HEK293 (cell line): ENCODE measurements at regions not wholly inside any gene's neighbourhood (a gene's known extent, or its start where the extent isn't known, plus 50 kb on each side); places are given as distances from the start of the nearest gene placed in this dataset.

Experiments
- CTCF ChIA-PET: fragments of 350-600 bp; formaldehyde crosslinking; extraction: SDS; loops from one replicate; lab custom pipeline; 2021; ENCODE audit warnings: antibody characterized with exemption; lab: Yijun Ruan, JAX
- POLR2A ChIA-PET: fragments of 300-600 bp; formaldehyde crosslinking; extraction: SDS; loops from one replicate; lab custom pipeline; 2020; ENCODE audit warnings: antibody characterized with exemption, inconsistent platforms; lab: Yijun Ruan, JAX
- H3K27ac ChIP-seq: fragments of 200-500 bp; sonication (Bioruptor generic); 2 replicates; pipeline ENCODE4 v1.5.1; 2014; ENCODE audit warnings: low read depth, low read length, control low read depth, inconsistent platforms; ENCODE audit errors: extremely low read depth
- H3K36me3 ChIP-seq, 2 experiments: fragments of 200-500 bp in 1 of 2; sonication (Bioruptor generic) in 1 of 2; 1 replicate in 1 of 2; 2 replicates in 1 of 2; pipeline ENCODE4 v1.5.1; 2014 to 2017; ENCODE audit warnings: inconsistent platforms in 2 of 2, low read length in 2 of 2; ENCODE audit not compliant: control insufficient read depth in 2 of 2, insufficient read depth in 1 of 2
- H3K4me1 ChIP-seq: fragments of 200-500 bp; sonication (Bioruptor generic); 2 replicates; pipeline ENCODE4 v1.5.1; 2014; ENCODE audit warnings: mild to moderate bottlenecking, low read length, inconsistent platforms; ENCODE audit not compliant: control insufficient read depth, insufficient read depth
- H3K4me3 ChIP-seq: 2 replicates; pipeline ENCODE4 v1.5.1; 2011; ENCODE audit warnings: low read depth, mild to moderate bottlenecking, control low read depth, low read length, moderate library complexity
- H3K9me3 ChIP-seq: fragments of 200-500 bp; sonication (Bioruptor generic); 2 replicates; pipeline ENCODE4 v1.5.1; 2014; ENCODE audit warnings: low read depth, low read length, inconsistent platforms; ENCODE audit not compliant: control insufficient read depth, insufficient read depth
- BCL11A ChIP-seq: fragments of 450-650 bp; formaldehyde crosslinking; IDR thresholded peaks from 2 replicates; pipeline ENCODE4 v1.5.1; 2016; ENCODE audit warnings: low read depth, missing biosample characterization, missing genetic modification characterization
- PATZ1 ChIP-seq: fragments of 450-650 bp; formaldehyde crosslinking; IDR thresholded peaks from 2 replicates; pipeline ENCODE4 v1.5.1; 2016; ENCODE audit warnings: missing biosample characterization, missing genetic modification characterization
- REPIN1 ChIP-seq: fragments of 450-650 bp; formaldehyde crosslinking; IDR thresholded peaks from 2 replicates; pipeline ENCODE4 v1.5.1; 2017; ENCODE audit warnings: missing biosample characterization, missing genetic modification characterization, low read depth
- ZBTB17 ChIP-seq: fragments of 450-650 bp; formaldehyde crosslinking; IDR thresholded peaks from 2 replicates; pipeline ENCODE4 v1.5.1; 2016; ENCODE audit warnings: missing biosample characterization, missing genetic modification characterization
- ZIC2 ChIP-seq: fragments of 450-650 bp; formaldehyde crosslinking; IDR thresholded peaks from 2 replicates; pipeline ENCODE4 v1.5.1; 2016; ENCODE audit warnings: missing biosample characterization, missing genetic modification characterization
- ZNF266 ChIP-seq: fragments of 450-650 bp; formaldehyde crosslinking; IDR thresholded peaks from 2 replicates; pipeline ENCODE4 v1.5.1; 2016; ENCODE audit warnings: missing biosample characterization, missing genetic modification characterization, low read depth
- ZNF274 ChIP-seq, 2 experiments: fragments of 200-500 bp in 1 of 2; fragments of 450-650 bp in 1 of 2; sonication (Bioruptor generic) in 1 of 2; formaldehyde crosslinking in 1 of 2; IDR thresholded peaks; 2 replicates each; pipeline versions ENCODE4 v1.5.1 to v1.6.1; 2014 to 2016; ENCODE audit warnings: borderline replicate concordance in 1 of 2, inconsistent platforms in 1 of 2, low read length in 1 of 2, missing biosample characterization in 1 of 2, missing genetic modification characterization in 1 of 2
- ZNF335 ChIP-seq: fragments of 450-650 bp; formaldehyde crosslinking; conservative IDR thresholded peaks from 2 replicates; pipeline ENCODE4 v1.5.1; 2016; ENCODE audit warnings: missing biosample characterization, missing genetic modification characterization
- ZNF513 ChIP-seq: fragments of 450-650 bp; IDR thresholded peaks from 2 replicates; pipeline ENCODE4 v1.5.1; 2018; ENCODE audit warnings: missing biosample characterization, missing genetic modification characterization
- ZNF544 ChIP-seq: fragments of 450-650 bp; formaldehyde crosslinking; IDR thresholded peaks from 2 replicates; pipeline ENCODE4 v1.5.0; 2017; ENCODE audit warnings: missing biosample characterization, missing genetic modification characterization
- ZNF548 ChIP-seq: fragments of 450-650 bp; formaldehyde crosslinking; IDR thresholded peaks from 2 replicates; pipeline ENCODE4 v1.5.1; 2016; ENCODE audit warnings: missing biosample characterization, missing genetic modification characterization
- ZNF558 ChIP-seq: fragments of 450-650 bp; formaldehyde crosslinking; IDR thresholded peaks from 2 replicates; pipeline ENCODE4 v1.5.1; 2016; ENCODE audit warnings: missing biosample characterization, missing genetic modification characterization
- ZNF610 ChIP-seq: fragments of 450-650 bp; formaldehyde crosslinking; IDR thresholded peaks from 2 replicates; pipeline ENCODE4 v1.5.1; 2016; ENCODE audit warnings: missing biosample characterization, missing genetic modification characterization, borderline replicate concordance
- ZNF704 ChIP-seq: fragments of 450-650 bp; formaldehyde crosslinking; IDR thresholded peaks from 2 replicates; pipeline ENCODE4 v1.5.1; 2016; ENCODE audit warnings: missing biosample characterization, missing genetic modification characterization
- ZNF76 ChIP-seq: fragments of 450-650 bp; formaldehyde crosslinking; IDR thresholded peaks from 2 replicates; pipeline ENCODE4; 2016; ENCODE audit warnings: low read depth, missing biosample characterization, missing genetic modification characterization, borderline replicate concordance
- ZNF777 ChIP-seq: fragments of 450-650 bp; formaldehyde crosslinking; IDR thresholded peaks from 2 replicates; pipeline ENCODE4 v1.5.1; 2017; ENCODE audit warnings: missing biosample characterization, missing genetic modification characterization, borderline replicate concordance
- TF ChIP-seq, protein P1 (sequence below): fragments of 450-650 bp; formaldehyde crosslinking; IDR thresholded peaks from 2 replicates; pipeline ENCODE4 v1.5.1; 2016; ENCODE audit warnings: missing biosample characterization, missing genetic modification characterization
- TF ChIP-seq, protein P2 (sequence below): fragments of 450-650 bp; formaldehyde crosslinking; IDR thresholded peaks from 2 replicates; pipeline ENCODE4; 2016; ENCODE audit warnings: missing biosample characterization, missing genetic modification characterization

GRCh38 chr5:84590629-84591028 is 205.9 kb upstream of the EDIL3 start:
- CTCF ChIA-PET = interaction anchor here (1.1 kb wide), 1 partner anchor 15 kb away, joined by 3 read pairs; no protein-coding TSS in a partner anchor

GRCh38 chr5:84589926-84590325 is 205.2 kb upstream of the EDIL3 start:
- TF ChIP-seq ZNF76 (tag by site-specific recombination) (no peak), BCL11A (tag by site-specific recombination) (no peak), ZBTB17 (tag by site-specific recombination) (no peak)
- TF ChIP-seq, protein P1, sequence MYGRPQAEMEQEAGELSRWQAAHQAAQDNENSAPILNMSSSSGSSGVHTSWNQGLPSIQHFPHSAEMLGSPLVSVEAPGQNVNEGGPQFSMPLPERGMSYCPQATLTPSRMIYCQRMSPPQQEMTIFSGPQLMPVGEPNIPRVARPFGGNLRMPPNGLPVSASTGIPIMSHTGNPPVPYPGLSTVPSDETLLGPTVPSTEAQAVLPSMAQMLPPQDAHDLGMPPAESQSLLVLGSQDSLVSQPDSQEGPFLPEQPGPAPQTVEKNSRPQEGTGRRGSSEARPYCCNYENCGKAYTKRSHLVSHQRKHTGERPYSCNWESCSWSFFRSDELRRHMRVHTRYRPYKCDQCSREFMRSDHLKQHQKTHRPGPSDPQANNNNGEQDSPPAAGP = no peak
- POLR2A ChIA-PET = no interaction called here
- CTCF ChIA-PET = interaction anchor here (1.1 kb wide), 1 partner anchor 16 kb away, joined by 3 read pairs; no protein-coding TSS in a partner anchor
- Histone ChIP-seq H3K27ac (no peak overlapping the region), H3K36me3 (no peaks in the 10 kb centered on the region), H3K9me3 (no peaks in the 10 kb centered on the region), H3K4me3 (no peak overlapping the region), H3K4me1 (no peaks in the 10 kb centered on the region)

More at GRCh38 chr5:84590629-84591028, 205.9 kb upstream of the EDIL3 start:
- Histone ChIP-seq H3K4me3 (no peak overlapping the region), H3K4me1 (no peaks in the 10 kb centered on the region), H3K27ac (no peak overlapping the region), H3K36me3 (no peaks in the 10 kb centered on the region), H3K9me3 (no peaks in the 10 kb centered on the region)
- POLR2A ChIA-PET = no interaction called here
- TF ChIP-seq ZNF544 (tag by site-specific recombination) = no peak
- TF ChIP-seq, protein P2, sequence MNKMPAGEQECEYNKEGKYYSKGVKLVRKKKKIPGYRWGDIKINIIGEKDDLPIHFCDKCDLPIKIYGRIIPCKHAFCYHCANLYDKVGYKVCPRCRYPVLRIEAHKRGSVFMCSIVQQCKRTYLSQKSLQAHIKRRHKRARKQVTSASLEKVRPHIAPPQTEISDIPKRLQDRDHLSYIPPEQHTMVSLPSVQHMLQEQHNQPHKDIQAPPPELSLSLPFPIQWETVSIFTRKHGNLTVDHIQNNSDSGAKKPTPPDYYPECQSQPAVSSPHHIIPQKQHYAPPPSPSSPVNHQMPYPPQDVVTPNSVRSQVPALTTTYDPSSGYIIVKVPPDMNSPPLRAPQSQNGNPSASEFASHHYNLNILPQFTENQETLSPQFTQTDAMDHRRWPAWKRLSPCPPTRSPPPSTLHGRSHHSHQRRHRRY (tag by site-specific recombination) = no peak
- TF ChIP-seq ZNF704 (tag by site-specific recombination) = no peak
- no peak for TF ChIP-seq ZNF274 (IDR thresholded peaks at IDR 0.05; ENCODE audit: low read length)
- no peak for TF ChIP-seq ZNF274 (tag by site-specific recombination; IDR thresholded peaks at IDR 0.05; ENCODE audit: borderline replicate concordance)
- TF ChIP-seq ZNF335 = no peak
- TF ChIP-seq ZNF558 = no peak
- no peak for TF ChIP-seq ZNF548 (tag by site-specific recombination)
- TF ChIP-seq ZNF266 (tag by site-specific recombination) = no peak
- TF ChIP-seq REPIN1 (tag by site-specific recombination) = no peak

- POLR2A ChIA-PET = no interaction called here
- Histone ChIP-seq H3K27ac (no peak overlapping the region), H3K4me3 (no peak overlapping the region), H3K9me3 (no peaks in the 10 kb centered on the region), H3K4me1 (no peaks in the 10 kb centered on the region), H3K36me3 (no peaks in the 10 kb centered on the region)
- peak; percentile 89 for TF ChIP-seq ZNF610
- TF ChIP-seq ZNF513 = no peak
- TF ChIP-seq ZIC2 (tag by site-specific recombination) = no peak
- TF ChIP-seq ZNF777 (tag by site-specific recombination) = no peak
- no peak for TF ChIP-seq PATZ1 (tag by site-specific recombination)
- CTCF ChIA-PET = interaction anchor here (0.6 to 1.0 kb wide), 2 partner anchors 29 to 1018 kb away, joined by 3 read pairs; no protein-coding TSS in a partner anchor
Observed at GRCh38 chr5:84585218-84585617, 200.5 kb upstream of the EDIL3 start.
